Lung (tissue), 11 donors: ENCODE measurements at regions not wholly inside any gene's neighbourhood (a gene's known extent, or its start where the extent isn't known, plus 50 kb on each side); places are given as distances from the start of the nearest gene placed in this dataset.

Experiments
- ATAC-seq: fragments of 200-7000 bp; cut with Tn5 transposase; one replicate; pipeline ENCODE4 v1.9.1; 2020; ENCODE audit warnings: moderate number of reproducible peaks; ENCODE audit not compliant: insufficient read depth, low FRiP score
- DNase-seq, 3 donors: peaks; one replicate each; pipeline ENCODE4 v3.0.0-alpha.2; 2013 to 2017
- H3K27ac ChIP-seq, 2 donors: one replicate each; pipeline ENCODE4 v1.5.1; 2013; ENCODE audit warnings: mild to moderate bottlenecking in 2 of 2, moderate library complexity in 2 of 2, control low read depth in 1 of 2, inconsistent platforms in 1 of 2, low read depth in 1 of 2, low read length in 1 of 2
- H3K27me3 ChIP-seq, 3 donors: one replicate each; pipeline ENCODE4 v1.5.1; 2013; ENCODE audit warnings: low read length in 2 of 3; ENCODE audit not compliant: control insufficient read depth in 3 of 3, insufficient read depth in 3 of 3
- H3K36me3 ChIP-seq, 4 donors: one replicate each; pipeline ENCODE4 v1.5.1; 2013; ENCODE audit warnings: low read length in 4 of 4, mild to moderate bottlenecking in 1 of 4, moderate library complexity in 1 of 4; ENCODE audit not compliant: control insufficient read depth in 4 of 4, insufficient read depth in 4 of 4
- H3K4me1 ChIP-seq, 5 donors: one replicate each; pipeline ENCODE4 v1.5.1; 2013; ENCODE audit warnings: low read length in 5 of 5, mild to moderate bottlenecking in 2 of 5, moderate library complexity in 1 of 5; ENCODE audit not compliant: control insufficient read depth in 5 of 5, insufficient read depth in 5 of 5
- H3K4me3 ChIP-seq: one replicate; pipeline ENCODE4 v1.5.1; 2013; ENCODE audit warnings: mild to moderate bottlenecking, control low read depth, moderate library complexity
- H3K9ac ChIP-seq, 2 donors: one replicate each; pipeline ENCODE4 v1.5.1; 2013; ENCODE audit warnings: low read length in 2 of 2, control low read depth in 1 of 2; ENCODE audit not compliant: insufficient read depth in 1 of 2
- H3K9me3 ChIP-seq, 4 donors: one replicate each; pipeline ENCODE4 v1.5.1; 2013; ENCODE audit warnings: low read length in 3 of 4, mild to moderate bottlenecking in 1 of 4, moderate library complexity in 1 of 4; ENCODE audit not compliant: control insufficient read depth in 4 of 4, insufficient read depth in 3 of 4
- WGBS, 2 donors: extraction: QIAGEN DNeasy Blood & Tissue Kit; methylation state at CpG; one replicate each; pipeline ENCODE4 v1.1.7; 2013; 5-methylcytosine and 5-hydroxymethylcytosine counted together
- TF ChIP-seq, protein P1 (sequence below): IDR thresholded peaks from 2 replicates; pipeline ENCODE4 v1.5.1; 2012; ENCODE audit warnings: mild to moderate bottlenecking; ENCODE audit errors: control extremely low read depth, extremely low read depth
- donor health status: control.
- donor health status: control.
- donor health status: Bipolar disorder and iron deficiency.
- donor health status: healthy.
- donor health status: DM: yes; HTN: yes; CAD: no.

DNA sequence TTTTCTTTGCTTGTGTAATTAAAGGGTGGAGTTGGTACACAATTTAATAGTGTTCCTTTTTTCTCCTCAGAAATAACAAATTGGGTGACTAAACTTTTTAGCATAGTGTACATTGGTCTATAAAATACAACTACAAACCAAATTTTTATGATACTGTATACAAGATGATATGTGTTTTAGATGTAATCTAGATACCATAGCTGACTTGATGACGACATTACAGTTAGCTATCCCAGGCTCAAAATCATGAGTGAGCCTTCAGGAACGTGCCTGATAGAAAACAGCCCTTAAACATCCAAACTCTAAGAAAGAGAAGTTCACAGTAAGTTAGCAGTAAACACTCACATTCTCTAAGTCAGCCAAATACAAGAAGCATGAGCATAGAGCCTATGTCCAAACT is 99.0 kb upstream of the SSTR1 start:
- no peak for DNase-seq
- no peak overlapping the region for H3K27ac ChIP-seq
- TF ChIP-seq, protein P1, sequence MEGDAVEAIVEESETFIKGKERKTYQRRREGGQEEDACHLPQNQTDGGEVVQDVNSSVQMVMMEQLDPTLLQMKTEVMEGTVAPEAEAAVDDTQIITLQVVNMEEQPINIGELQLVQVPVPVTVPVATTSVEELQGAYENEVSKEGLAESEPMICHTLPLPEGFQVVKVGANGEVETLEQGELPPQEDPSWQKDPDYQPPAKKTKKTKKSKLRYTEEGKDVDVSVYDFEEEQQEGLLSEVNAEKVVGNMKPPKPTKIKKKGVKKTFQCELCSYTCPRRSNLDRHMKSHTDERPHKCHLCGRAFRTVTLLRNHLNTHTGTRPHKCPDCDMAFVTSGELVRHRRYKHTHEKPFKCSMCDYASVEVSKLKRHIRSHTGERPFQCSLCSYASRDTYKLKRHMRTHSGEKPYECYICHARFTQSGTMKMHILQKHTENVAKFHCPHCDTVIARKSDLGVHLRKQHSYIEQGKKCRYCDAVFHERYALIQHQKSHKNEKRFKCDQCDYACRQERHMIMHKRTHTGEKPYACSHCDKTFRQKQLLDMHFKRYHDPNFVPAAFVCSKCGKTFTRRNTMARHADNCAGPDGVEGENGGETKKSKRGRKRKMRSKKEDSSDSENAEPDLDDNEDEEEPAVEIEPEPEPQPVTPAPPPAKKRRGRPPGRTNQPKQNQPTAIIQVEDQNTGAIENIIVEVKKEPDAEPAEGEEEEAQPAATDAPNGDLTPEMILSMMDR, result no peak
- H3K4me3 ChIP-seq, result no peak overlapping the region
- peaks cover 0 to 8% (median 0%) of the 10 kb centered on the region in 4 donors for H3K9me3 ChIP-seq
- ATAC-seq, result no peak
- H3K9ac ChIP-seq, result no peak overlapping the region
- H3K36me3 ChIP-seq, result no peaks in the 10 kb centered on the region
- H3K4me1 ChIP-seq, result no peaks in the 10 kb centered on the region
- WGBS, 2 donors, result 80 to 95% methylated on average over 2 of the region's 2 CpGs
- no peaks in the 10 kb centered on the region for H3K27me3 ChIP-seq

DNA sequence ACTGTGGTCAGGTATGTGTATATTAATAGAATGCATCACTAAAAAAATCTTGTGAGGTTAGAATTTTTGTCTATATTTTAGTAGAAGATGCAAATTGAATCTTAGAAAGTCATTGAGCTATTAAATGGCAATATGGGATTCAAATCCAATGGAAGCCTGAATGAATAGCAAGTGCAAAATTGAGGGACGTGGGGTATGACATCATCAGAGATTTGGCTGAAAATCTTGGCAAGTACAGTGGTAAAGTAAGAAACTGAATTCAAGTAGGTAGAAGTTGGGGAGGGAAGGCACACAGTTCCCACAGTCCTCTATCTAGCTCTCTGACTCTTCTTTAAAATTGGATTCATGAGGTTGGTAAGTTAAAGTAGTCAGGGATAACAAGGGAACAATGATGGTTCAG is 97.4 kb upstream of the SSTR1 start:
- ATAC-seq (no peak), DNase-seq (no peak)
- H3K4me1 ChIP-seq, result no peaks in the 10 kb centered on the region
- 84 to 85% methylated on average over 1 of the region's 1 CpG for WGBS, 2 donors
- H3K36me3 ChIP-seq, result no peaks in the 10 kb centered on the region
- no peak overlapping the region for H3K4me3 ChIP-seq
- peaks cover 0 to 2% (median 0%) of the 10 kb centered on the region in 4 donors for H3K9me3 ChIP-seq
- no peak overlapping the region for H3K9ac ChIP-seq
- H3K27ac ChIP-seq, result no peak overlapping the region
- no peaks in the 10 kb centered on the region for H3K27me3 ChIP-seq
- TF ChIP-seq, protein P1, result no peak

DNA sequence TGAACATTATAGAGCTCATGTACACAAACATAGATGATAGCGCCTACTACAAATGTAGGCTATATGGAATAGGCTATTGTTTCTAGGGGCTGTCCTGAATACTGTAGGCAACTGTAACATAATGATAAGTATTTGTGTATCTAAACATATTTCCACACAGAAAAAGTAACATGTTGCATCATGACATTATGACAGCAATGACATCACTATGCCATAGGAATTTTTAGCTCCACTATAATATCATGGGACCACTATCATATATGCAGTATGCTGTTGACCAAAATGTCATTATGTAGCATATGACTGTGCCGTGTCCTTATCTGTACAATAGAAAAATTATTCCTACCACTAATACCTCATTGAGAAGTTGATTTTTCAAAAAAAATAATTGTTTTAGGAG is 96.7 kb upstream of the SSTR1 start:
- no peak overlapping the region for H3K9ac ChIP-seq
- TF ChIP-seq, protein P1, result no peak
- no peak overlapping the region for H3K4me3 ChIP-seq
- ATAC-seq, result no peak
- H3K27ac ChIP-seq, result no peak overlapping the region
- DNase-seq, result no peak
- no peaks in the 10 kb centered on the region for H3K27me3 ChIP-seq
- H3K4me1 ChIP-seq, result no peaks in the 10 kb centered on the region
- H3K36me3 ChIP-seq, result no peaks in the 10 kb centered on the region
- peaks cover 0 to 2% (median 0%) of the 10 kb centered on the region in 4 donors for H3K9me3 ChIP-seq
- WGBS, 2 donors, result 98 to 99% methylated on average over 2 of the region's 2 CpGs

DNA sequence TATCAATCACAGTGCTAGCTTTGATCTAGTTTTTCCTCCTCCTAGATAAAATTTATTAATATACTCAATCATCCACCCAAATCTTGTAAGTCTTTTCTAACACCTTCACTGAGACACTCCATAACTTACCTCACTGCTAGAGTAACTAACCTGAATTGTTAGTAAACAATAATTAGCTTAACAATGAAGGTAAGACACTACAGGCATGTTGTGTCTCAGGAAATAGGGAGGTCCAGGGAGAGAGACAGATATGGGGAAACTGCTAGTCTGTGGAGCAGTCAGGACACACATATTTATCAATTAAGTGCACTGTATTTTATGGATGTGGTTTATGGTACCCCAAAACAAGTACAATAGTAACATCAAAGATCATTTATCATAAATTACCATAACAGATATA is 94.2 kb upstream of the SSTR1 start:
- DNase-seq (no peak), ATAC-seq (no peak)
- Histone ChIP-seq H3K27ac (no peak overlapping the region), H3K4me1 (no peaks in the 10 kb centered on the region), H3K9me3 (no peaks in the 10 kb centered on the region), H3K9ac (no peak overlapping the region), H3K27me3 (no peaks in the 10 kb centered on the region), H3K36me3 (no peaks in the 10 kb centered on the region), H3K4me3 (no peak overlapping the region)
- TF ChIP-seq, protein P1, result no peak
